ENCODE measurements at regions not wholly inside any gene's neighbourhood (a gene's known extent, or its start where the extent isn't known, plus 50 kb on each side); places are given as distances from the start of the nearest gene placed in this dataset.

DNA sequence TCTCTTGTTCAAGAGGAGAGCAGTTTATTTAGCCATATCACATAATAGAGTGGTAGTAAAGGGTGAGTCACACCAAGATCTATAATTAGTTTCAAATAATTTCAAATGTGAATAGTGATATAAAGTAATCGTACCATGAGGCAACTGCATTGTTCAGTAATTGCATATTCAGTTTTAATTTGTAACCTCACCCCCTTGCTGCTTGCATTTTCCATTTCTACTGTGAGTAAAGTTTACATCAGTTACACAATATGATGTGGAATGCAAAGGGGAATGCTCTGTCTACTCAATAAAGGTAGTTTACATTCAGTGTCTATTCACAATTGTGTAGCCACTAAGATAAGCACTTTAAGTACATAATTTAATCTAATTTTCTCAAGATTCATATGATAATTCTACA lies 1695.7 kb upstream of the SPRY2 start:
- TF ChIP-seq, protein P1, sequence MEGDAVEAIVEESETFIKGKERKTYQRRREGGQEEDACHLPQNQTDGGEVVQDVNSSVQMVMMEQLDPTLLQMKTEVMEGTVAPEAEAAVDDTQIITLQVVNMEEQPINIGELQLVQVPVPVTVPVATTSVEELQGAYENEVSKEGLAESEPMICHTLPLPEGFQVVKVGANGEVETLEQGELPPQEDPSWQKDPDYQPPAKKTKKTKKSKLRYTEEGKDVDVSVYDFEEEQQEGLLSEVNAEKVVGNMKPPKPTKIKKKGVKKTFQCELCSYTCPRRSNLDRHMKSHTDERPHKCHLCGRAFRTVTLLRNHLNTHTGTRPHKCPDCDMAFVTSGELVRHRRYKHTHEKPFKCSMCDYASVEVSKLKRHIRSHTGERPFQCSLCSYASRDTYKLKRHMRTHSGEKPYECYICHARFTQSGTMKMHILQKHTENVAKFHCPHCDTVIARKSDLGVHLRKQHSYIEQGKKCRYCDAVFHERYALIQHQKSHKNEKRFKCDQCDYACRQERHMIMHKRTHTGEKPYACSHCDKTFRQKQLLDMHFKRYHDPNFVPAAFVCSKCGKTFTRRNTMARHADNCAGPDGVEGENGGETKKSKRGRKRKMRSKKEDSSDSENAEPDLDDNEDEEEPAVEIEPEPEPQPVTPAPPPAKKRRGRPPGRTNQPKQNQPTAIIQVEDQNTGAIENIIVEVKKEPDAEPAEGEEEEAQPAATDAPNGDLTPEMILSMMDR (IDR thresholded peaks at IDR 0.05), result no peak
- FAIRE-seq (no peak), ATAC-seq (no peak), DNase-seq (no peak)
- Histone ChIP-seq H3K4me1 (no peaks in the 10 kb centered on the region), H3K4me3 (no peak overlapping the region), H3K36me3 (no peaks in the 10 kb centered on the region), H3K27me3 (no peaks in the 10 kb centered on the region), H3K27ac (no peak overlapping the region), H3K9me3 (peaks cover 0 to 3% (median 0%) of the 10 kb centered on the region in 4 donors)
- WGBS, 2 donors, result 51 to 65% methylated on average over 1 of the region's 1 CpG
- intact Hi-C loops (cut with DNase I), result no loop called here

DNA sequence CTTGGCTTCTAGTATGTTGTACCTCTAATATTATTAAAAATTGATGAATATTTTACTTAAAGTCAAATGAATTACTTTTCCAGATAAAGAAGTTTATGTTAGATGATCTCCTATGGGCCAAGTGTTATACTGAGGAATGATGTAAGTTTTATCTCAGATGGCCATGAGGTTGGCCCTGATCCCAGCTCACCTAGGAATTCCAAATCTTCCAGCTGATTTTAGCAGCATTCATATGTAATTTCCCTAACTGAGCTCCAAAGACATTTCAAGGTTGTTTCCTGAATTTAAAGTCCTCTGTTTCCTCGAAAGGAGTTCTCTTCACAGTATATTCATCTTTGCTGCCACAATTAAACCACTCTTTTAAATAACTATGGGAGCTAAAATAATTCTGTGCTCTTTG lies 1670.4 kb upstream of the SPRY2 start:
- no peak for FAIRE-seq
- intact Hi-C loops (cut with DNase I), result no loop called here
- H3K4me3 ChIP-seq, result no peak overlapping the region
- no peaks in the 10 kb centered on the region for H3K27me3 ChIP-seq
- ATAC-seq, result no peak
- no peak overlapping the region for H3K27ac ChIP-seq
- H3K9me3 ChIP-seq, result no peaks in the 10 kb centered on the region
- no peak for DNase-seq
- no peaks in the 10 kb centered on the region for H3K36me3 ChIP-seq
- TF ChIP-seq, protein P1 (IDR thresholded peaks at IDR 0.05), result no peak
- no peaks in the 10 kb centered on the region for H3K4me1 ChIP-seq
- 30 to 34% methylated on average over 1 of the region's 1 CpG for WGBS, 2 donors

DNA sequence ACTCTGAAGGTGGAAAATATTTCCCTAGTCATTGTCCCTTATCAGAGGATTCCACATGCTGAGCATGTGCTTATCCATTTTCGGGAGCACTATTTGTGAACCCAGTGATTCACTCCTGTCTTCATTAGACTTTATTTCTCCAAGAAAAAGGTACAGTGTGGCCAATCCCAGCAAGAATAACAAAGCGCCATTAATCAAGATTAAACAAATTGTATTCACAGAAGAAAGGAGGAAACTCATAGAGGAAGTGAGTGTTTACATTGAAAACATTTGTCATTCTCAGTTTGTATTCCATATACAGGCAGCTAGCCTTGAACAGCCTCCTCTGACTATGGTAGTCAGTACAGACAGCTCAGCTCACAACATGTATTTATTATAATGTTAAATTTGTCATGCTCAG lies 1669.9 kb upstream of the SPRY2 start:
- Histone ChIP-seq H3K27me3 (no peaks in the 10 kb centered on the region), H3K27ac (no peak overlapping the region), H3K4me1 (no peaks in the 10 kb centered on the region), H3K9me3 (no peaks in the 10 kb centered on the region), H3K36me3 (no peaks in the 10 kb centered on the region), H3K4me3 (no peak overlapping the region)
- TF ChIP-seq, protein P1 (IDR thresholded peaks at IDR 0.05), result no peak
- FAIRE-seq (no peak), DNase-seq (no peak), ATAC-seq (no peak)
- 43 to 54% methylated on average over 2 of the region's 2 CpGs for WGBS, 2 donors
- intact Hi-C loops (cut with DNase I), result no loop called here

DNA sequence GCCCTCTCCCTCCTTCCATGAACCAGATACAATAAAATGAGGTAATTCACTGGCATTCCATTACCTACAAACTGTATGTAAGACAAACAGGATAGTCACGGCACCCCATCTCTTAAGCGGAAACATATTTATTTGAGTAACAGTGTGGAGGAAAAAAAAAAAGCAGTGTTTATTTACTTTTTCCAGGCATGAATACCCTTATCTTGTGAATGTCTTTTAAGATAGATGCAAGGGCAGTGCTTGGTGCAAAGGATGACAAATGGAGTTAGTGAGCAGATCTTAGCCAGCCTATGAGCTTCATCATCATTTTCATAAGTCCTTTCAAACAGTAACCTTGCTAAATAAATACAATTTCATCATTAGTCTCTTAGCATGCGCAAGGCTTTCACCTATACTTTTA lies 1661.8 kb upstream of the SPRY2 start:
- no peak overlapping the region for H3K4me3 ChIP-seq
- H3K9me3 ChIP-seq, result no peaks in the 10 kb centered on the region
- no peak for ATAC-seq
- no peaks in the 10 kb centered on the region for H3K4me1 ChIP-seq
- no peak for FAIRE-seq
- no peak overlapping the region for H3K27ac ChIP-seq
- TF ChIP-seq, protein P1 (IDR thresholded peaks at IDR 0.05), result no peak
- no peak for DNase-seq
- WGBS, 2 donors, result 45 to 48% methylated on average over 3 of the region's 3 CpGs
- intact Hi-C loops (cut with DNase I), result no loop called here
- no peaks in the 10 kb centered on the region for H3K36me3 ChIP-seq
- no peaks in the 10 kb centered on the region for H3K27me3 ChIP-seq

DNA sequence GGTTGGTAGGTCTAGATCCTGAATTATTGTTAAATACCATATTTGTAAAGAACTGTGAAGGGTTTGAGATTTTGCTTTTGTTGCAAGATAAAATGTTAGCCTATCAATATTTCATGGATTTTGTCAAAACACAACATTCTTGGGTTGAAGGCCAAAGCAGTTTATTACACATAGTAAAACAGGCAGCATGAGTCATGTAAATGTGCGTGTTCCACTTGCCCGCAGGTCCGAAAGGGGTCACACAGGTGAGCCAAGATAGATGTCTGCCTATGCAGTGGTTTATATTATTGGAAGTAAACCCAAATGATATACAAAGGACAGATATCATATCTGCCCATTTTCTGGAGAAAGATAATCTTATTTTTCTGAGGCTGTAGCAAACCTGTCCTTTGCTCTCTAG lies 1654.4 kb upstream of the SPRY2 start:
- TF ChIP-seq, protein P1 (IDR thresholded peaks at IDR 0.05), result no peak
- no peaks in the 10 kb centered on the region for H3K9me3 ChIP-seq
- no peak overlapping the region for H3K27ac ChIP-seq
- H3K27me3 ChIP-seq, result no peaks in the 10 kb centered on the region
- ATAC-seq, result no peak
- H3K4me1 ChIP-seq, result no peaks in the 10 kb centered on the region
- H3K36me3 ChIP-seq, result no peaks in the 10 kb centered on the region
- FAIRE-seq, result no peak
- DNase-seq, result no peak
- H3K4me3 ChIP-seq, result no peak overlapping the region
- intact Hi-C loops (cut with DNase I), result no loop called here
- 84 to 95% methylated on average over 3 of the region's 3 CpGs for WGBS, 2 donors

Measured in pancreas (tissue), 10 donors.